HL-60 (cell line): ENCODE measurements at regions not wholly inside any gene's neighbourhood (a gene's known extent, or its start where the extent isn't known, plus 50 kb on each side); places are given as distances from the start of the nearest gene placed in this dataset.

Experiments
- DNase-seq, 2 experiments: peaks; one replicate each; pipeline ENCODE4 v3.0.0-alpha.2; 2010 to 2020; ENCODE audit warnings: low read depth in 1 of 2, low spot score in 1 of 2
- H3K27ac ChIP-seq: fragments of 250-450 bp; sonication (Bioruptor Pico); replicated peaks from 2 replicates; pipeline ENCODE4 v1.5.1; 2020; ENCODE audit warnings: mild to moderate bottlenecking, moderate library complexity
- H3K27me3 ChIP-seq: fragments of 250-450 bp; sonication (Bioruptor Pico); 2 replicates; pipeline ENCODE4 v1.5.1; 2021; ENCODE audit warnings: mild to moderate bottlenecking, moderate library complexity; ENCODE audit not compliant: insufficient read depth, poor library complexity, severe bottlenecking
- H3K4me3 ChIP-seq: replicated peaks from 2 replicates; pipeline ENCODE4 v1.5.1; 2011; ENCODE audit warnings: mild to moderate bottlenecking, control low read depth, low read length; ENCODE audit not compliant: insufficient read depth
- CTCF ChIP-seq: IDR thresholded peaks from one replicate; pipeline ENCODE4 v1.5.1; 2011; ENCODE audit warnings: low read length, control low read depth, inconsistent platforms; ENCODE audit not compliant: insufficient read depth
- GABPA ChIP-seq: IDR thresholded peaks from 2 replicates; pipeline ENCODE4 v1.6.1; 2012; ENCODE audit warnings: low read depth
- POLR2AphosphoS5 ChIP-seq: IDR thresholded peaks from 2 replicates; pipeline ENCODE4 v1.6.1; 2012; ENCODE audit warnings: low read depth
- REST ChIP-seq: IDR thresholded peaks from 2 replicates; pipeline ENCODE4 v1.6.1; 2012; ENCODE audit warnings: low read depth; ENCODE audit not compliant: insufficient replicate concordance
- SPI1 ChIP-seq: IDR thresholded peaks from 2 replicates; pipeline ENCODE4 v1.6.1; 2012; ENCODE audit warnings: low read depth, mild to moderate bottlenecking, borderline replicate concordance

GRCh38 chr21:17440969-17441368 is 71.9 kb upstream of the CXADR start:
- H3K27me3 ChIP-seq = no peaks in the 10 kb centered on the region
- TF ChIP-seq SPI1 = no peak
- TF ChIP-seq REST = no peak
- TF ChIP-seq POLR2AphosphoS5 = no peak
- no peak for DNase-seq
- no peak overlapping the region for H3K27ac ChIP-seq
- H3K4me3 ChIP-seq = no peak overlapping the region

GRCh38 chr21:17441370-17441769 is 71.5 kb upstream of the CXADR start:
- Histone ChIP-seq H3K4me3 (no peak overlapping the region), H3K27me3 (no peaks in the 10 kb centered on the region), H3K27ac (no peak overlapping the region)
- no peak for DNase-seq
- TF ChIP-seq GABPA = no peak
- TF ChIP-seq CTCF = no peak
- TF ChIP-seq POLR2AphosphoS5 = no peak
- no peak for TF ChIP-seq REST
- TF ChIP-seq SPI1 = no peak

- no peak overlapping the region for H3K27ac ChIP-seq
- H3K4me3 ChIP-seq = no peak overlapping the region
- TF ChIP-seq CTCF = no peak
- no peak for TF ChIP-seq SPI1
- TF ChIP-seq GABPA = no peak
- TF ChIP-seq REST = no peak
- TF ChIP-seq POLR2AphosphoS5 = no peak
- DNase-seq = no peak
- no peaks in the 10 kb centered on the region for H3K27me3 ChIP-seq
Measured at GRCh38 chr21:17442165-17442564, 70.7 kb upstream of the CXADR start.

- H3K27ac ChIP-seq = no peak overlapping the region
- no peaks in the 10 kb centered on the region for H3K27me3 ChIP-seq
- no peak for TF ChIP-seq CTCF
- TF ChIP-seq POLR2AphosphoS5 = no peak
- no peak for TF ChIP-seq REST
- no peak for TF ChIP-seq GABPA
- no peak for TF ChIP-seq SPI1
- DNase-seq = no peak
- H3K4me3 ChIP-seq = no peak overlapping the region
Measured at GRCh38 chr21:17444828-17445227, 68.0 kb upstream of the CXADR start.
